ENCODE measurements at regions not wholly inside any gene's neighbourhood (a gene's known extent, or its start where the extent isn't known, plus 50 kb on each side); places are given as distances from the start of the nearest gene placed in this dataset.

GRCh38 chr10:131790021-131790420 is 110.8 kb upstream of the PPP2R2D start (continued):
- TF ChIP-seq POLR2AphosphoS2 (IDR thresholded peaks at IDR 0.05; ENCODE audit: low read depth, low read length), result no peak
- TF ChIP-seq MLLT1 (IDR thresholded peaks at IDR 0.05), result no peak
- no peak for TF ChIP-seq KLF5 (IDR thresholded peaks at IDR 0.05; ENCODE audit: partially characterized antibody)
- no peak for TF ChIP-seq POU2F2 (IDR thresholded peaks at IDR 0.05; ENCODE audit: borderline replicate concordance, low read depth, low read length)
- TF ChIP-seq IKZF2 (IDR thresholded peaks at IDR 0.05), result no peak
- no peak for TF ChIP-seq CEBPZ (IDR thresholded peaks at IDR 0.05; ENCODE audit: low read depth, low read length)
- TF ChIP-seq CEBPB (IDR thresholded peaks at IDR 0.05; ENCODE audit: borderline replicate concordance in 1 of 2, low read depth in 2 of 2, low read length in 2 of 2), result no peak
- no peak for TF ChIP-seq IRF3 (IDR thresholded peaks at IDR 0.05)
